ENCODE measurements at regions not wholly inside any gene's neighbourhood (a gene's known extent, or its start where the extent isn't known, plus 50 kb on each side); places are given as distances from the start of the nearest gene placed in this dataset.

- peaks cover 49% of the 10 kb centered on the region for H3K4me1 Mint-ChIP-seq (ENCODE audit: low read depth)
- no peak overlapping the region for H3K27ac Mint-ChIP-seq (ENCODE audit: unreplicated experiment)
These were observed 55.9 kb upstream of the ATL2 start for GRCh38 chr2:38432820-38433606.

GRCh38 chr2:38430597-38431207 lies 53.6 kb upstream of the ATL2 start:
- no peaks in the 10 kb centered on the region for H3K36me3 Mint-ChIP-seq (ENCODE audit: low read depth)
- H3K27me3 Mint-ChIP-seq (ENCODE audit: low read depth), result no peaks in the 10 kb centered on the region
- H3K27ac Mint-ChIP-seq (ENCODE audit: unreplicated experiment), result peak overlapping the region; percentile 36
- H3K4me1 Mint-ChIP-seq (ENCODE audit: low read depth), result peaks cover 59% of the 10 kb centered on the region
- no peak overlapping the region for H3K4me3 Mint-ChIP-seq (ENCODE audit: unreplicated experiment)
- TF ChIP-seq CTCF (IDR thresholded peaks at IDR 0.05), result no peak
- DNase-seq (ENCODE audit: low spot score), result no peak
- no peaks in the 10 kb centered on the region for H3K9me3 Mint-ChIP-seq (ENCODE audit: low read depth)

More at GRCh38 chr2:38432820-38433606, 55.9 kb upstream of the ATL2 start:
- no peak for DNase-seq (ENCODE audit: low spot score)
- Mint-ChIP-seq H3K27me3 (ENCODE audit: low read depth) (no peaks in the 10 kb centered on the region), H3K36me3 (ENCODE audit: low read depth) (no peaks in the 10 kb centered on the region), H3K9me3 (ENCODE audit: low read depth) (no peaks in the 10 kb centered on the region), H3K4me3 (ENCODE audit: unreplicated experiment) (no peak overlapping the region)
- TF ChIP-seq CTCF (IDR thresholded peaks at IDR 0.05), result no peak

- TF ChIP-seq CTCF (IDR thresholded peaks at IDR 0.05), result no peak
- Mint-ChIP-seq H3K9me3 (ENCODE audit: low read depth) (no peaks in the 10 kb centered on the region), H3K4me3 (ENCODE audit: unreplicated experiment) (no peak overlapping the region), H3K4me1 (ENCODE audit: low read depth) (peaks cover 59% of the 10 kb centered on the region), H3K27me3 (ENCODE audit: low read depth) (no peaks in the 10 kb centered on the region), H3K36me3 (ENCODE audit: low read depth) (no peaks in the 10 kb centered on the region), H3K27ac (ENCODE audit: unreplicated experiment) (peak overlapping the region; percentile 36)
- DNase-seq (ENCODE audit: low spot score), result no peak
These were observed 53.1 kb upstream of the ATL2 start for GRCh38 chr2:38430196-38430595.

- no peak overlapping the region for H3K4me3 Mint-ChIP-seq (ENCODE audit: unreplicated experiment)
- no peak for DNase-seq (ENCODE audit: low spot score)
- no peak for TF ChIP-seq CTCF (IDR thresholded peaks at IDR 0.05)
- H3K9me3 Mint-ChIP-seq (ENCODE audit: low read depth), result no peaks in the 10 kb centered on the region
- H3K27ac Mint-ChIP-seq (ENCODE audit: unreplicated experiment), result peak overlapping the region; percentile 43
- H3K36me3 Mint-ChIP-seq (ENCODE audit: low read depth), result no peaks in the 10 kb centered on the region
- peaks cover 4% of the 10 kb centered on the region for H3K27me3 Mint-ChIP-seq (ENCODE audit: low read depth)
- H3K4me1 Mint-ChIP-seq (ENCODE audit: low read depth), result peaks cover 53% of the 10 kb centered on the region
These were observed 50.9 kb upstream of the ATL2 start for GRCh38 chr2:38427936-38428335.

- no peak overlapping the region for H3K27ac Mint-ChIP-seq (ENCODE audit: unreplicated experiment)
- no peaks in the 10 kb centered on the region for H3K9me3 Mint-ChIP-seq (ENCODE audit: low read depth)
- TF ChIP-seq CTCF (IDR thresholded peaks at IDR 0.05), result no peak
- no peak for DNase-seq (ENCODE audit: low spot score)
- H3K27me3 Mint-ChIP-seq (ENCODE audit: low read depth), result peaks cover 4% of the 10 kb centered on the region
- H3K4me1 Mint-ChIP-seq (ENCODE audit: low read depth), result peaks cover 47% of the 10 kb centered on the region
- no peaks in the 10 kb centered on the region for H3K36me3 Mint-ChIP-seq (ENCODE audit: low read depth)
- no peak overlapping the region for H3K4me3 Mint-ChIP-seq (ENCODE audit: unreplicated experiment)
These were observed 50.0 kb upstream of the ATL2 start for GRCh38 chr2:38427054-38427453.

Measured in chondrocyte (in vitro differentiated cells).